GM18505 (cell line): ENCODE measurements at regions not wholly inside any gene's neighbourhood (a gene's known extent, or its start where the extent isn't known, plus 50 kb on each side); places are given as distances from the start of the nearest gene placed in this dataset.

Experiments used
- ATAC-seq: cut with Tn5 transposase; IDR thresholded peaks from one replicate; pipeline ENCODE4 v1.9.1; 2021; ENCODE audit not compliant: unreplicated experiment
- POLR2A ChIP-seq: IDR thresholded peaks from 4 replicates; pipeline ENCODE4 v1.6.1; 2011; ENCODE audit warnings: borderline replicate concordance; ENCODE audit not compliant: insufficient read depth, insufficient read length; ENCODE audit errors: extremely low read depth

DNA sequence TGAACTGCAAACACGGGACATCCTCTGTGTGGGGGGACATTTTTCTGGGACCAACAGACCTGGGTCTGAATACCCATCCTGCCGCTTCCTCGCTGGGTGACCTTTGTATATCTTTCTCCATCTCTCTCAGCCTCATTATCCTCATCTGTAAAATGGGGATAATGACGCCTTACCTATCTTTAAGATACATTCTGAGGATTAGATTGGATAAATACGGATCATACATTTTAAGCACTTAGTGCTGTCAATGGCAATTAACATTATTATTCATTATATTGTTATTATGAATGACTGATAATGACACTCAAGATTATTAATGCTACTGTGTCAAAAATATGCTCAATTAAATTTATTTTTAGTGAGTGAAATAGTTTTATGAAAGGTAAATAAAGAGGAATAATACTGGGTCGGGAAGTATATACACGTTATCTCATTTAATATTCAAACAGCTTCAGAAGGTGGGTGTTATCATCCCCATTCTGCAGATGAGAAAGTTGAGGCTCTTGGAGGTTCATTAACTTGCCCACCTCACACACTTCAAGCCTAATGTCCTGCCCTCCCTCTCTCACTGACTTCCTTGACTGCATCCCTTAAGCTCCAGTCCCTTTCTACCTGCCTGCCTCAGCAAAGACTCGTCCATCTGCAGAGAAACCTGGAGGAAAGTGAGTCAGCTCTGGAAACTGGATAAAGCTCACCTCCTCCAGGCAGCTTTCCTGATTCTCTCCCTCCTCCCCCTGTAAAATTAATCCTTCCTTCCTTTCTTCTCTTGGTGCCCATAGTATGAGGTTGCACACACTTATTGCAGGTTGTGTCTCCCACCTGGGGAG, 120.7 kb upstream of the JUN start:
- TF ChIP-seq POLR2A, result no peak
- ATAC-seq, result no peak

GRCh38 chr1:58905126-58905490, 121.3 kb upstream of the JUN start:
- no peak for ATAC-seq
- no peak for TF ChIP-seq POLR2A

DNA sequence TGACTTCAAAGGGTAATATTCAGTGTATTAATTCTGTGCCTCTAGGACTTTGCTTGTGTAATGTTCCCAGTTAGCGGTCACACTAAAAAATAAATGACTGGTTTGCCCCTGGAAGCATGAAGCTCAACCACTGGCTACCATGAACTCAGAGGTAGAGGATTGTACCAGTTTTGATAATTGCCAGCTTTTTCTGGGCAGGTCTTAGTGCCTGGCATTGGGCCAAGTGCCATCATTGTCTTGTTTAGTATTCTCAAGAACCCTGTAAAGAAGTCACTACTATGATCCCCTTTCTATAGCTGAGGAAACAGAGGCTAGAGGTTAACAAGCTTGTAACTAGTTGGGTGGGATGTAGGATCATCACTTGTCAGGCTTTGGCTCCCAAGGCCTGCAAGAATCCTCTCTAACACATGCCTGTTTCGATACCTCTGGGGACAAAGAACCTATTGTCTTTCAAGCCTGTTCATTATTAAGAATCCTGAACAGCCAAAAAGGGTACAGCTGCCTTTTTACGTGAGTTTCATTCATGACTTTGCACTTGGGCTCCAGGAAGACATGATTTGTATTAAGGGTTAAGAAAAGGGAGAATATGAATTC, 121.9 kb upstream of the JUN start:
- no peak for ATAC-seq
- no peak for TF ChIP-seq POLR2A

DNA sequence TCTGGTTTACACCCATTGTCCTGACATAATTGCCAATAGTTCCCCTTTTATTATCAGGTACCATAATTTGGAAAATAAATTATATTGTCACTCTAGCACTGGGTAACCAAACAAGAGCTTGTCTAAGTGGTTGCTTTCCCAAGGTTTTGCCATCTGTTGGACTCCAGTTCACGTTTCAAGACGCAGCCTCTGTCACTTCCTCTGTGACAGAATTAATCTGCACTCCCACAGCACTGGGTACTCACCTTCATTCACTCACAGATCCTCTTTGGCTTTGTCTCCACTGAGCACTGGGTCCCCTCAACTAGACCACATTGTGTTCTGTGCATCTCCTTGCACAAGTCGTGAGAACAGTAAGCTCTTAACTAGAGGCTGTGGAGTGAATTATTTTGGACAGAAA, 123.6 kb upstream of the JUN start:
- ATAC-seq, result no peak
- TF ChIP-seq POLR2A, result no peak

GRCh38 chr1:58908561-58909560, 125.0 kb upstream of the JUN start:
- TF ChIP-seq POLR2A, result no peak
- ATAC-seq, result no peak

DNA sequence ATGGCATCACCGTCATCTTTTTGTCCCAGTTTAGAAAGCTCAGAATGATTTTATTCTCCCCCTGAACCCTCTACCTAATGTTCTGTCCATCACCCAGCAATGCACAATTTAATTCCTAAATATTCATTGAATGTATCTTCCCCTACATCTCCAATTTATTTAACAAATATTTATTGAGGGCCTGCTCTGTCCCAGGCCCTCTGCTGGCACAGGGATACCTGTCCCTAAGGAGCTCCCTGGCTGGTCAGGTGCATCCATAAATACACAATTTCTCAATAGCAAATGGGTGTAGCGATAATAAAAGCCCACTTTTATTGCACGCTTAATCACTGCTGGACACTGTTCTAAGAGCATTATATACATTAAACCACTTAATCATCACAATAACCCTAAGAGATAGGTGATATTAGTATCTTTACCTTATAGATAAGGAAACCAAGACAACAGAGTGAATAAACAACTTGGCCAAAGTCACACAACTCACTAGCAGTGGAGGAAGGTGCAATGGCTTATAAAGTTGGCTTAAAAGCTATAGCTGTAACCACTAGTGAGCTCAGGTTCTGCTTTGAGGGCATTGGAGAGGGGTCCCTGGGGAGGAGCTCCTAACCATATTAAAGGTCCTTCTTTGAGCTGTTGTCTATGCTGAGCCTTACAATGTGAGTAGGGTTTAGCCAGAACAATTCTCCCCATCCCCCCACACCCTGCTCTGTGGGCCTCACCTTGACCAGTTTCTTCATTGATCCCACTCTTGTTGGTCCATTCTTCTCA, 126.3 kb upstream of the JUN start:
- ATAC-seq, result no peak
- TF ChIP-seq POLR2A, result no peak

- TF ChIP-seq POLR2A, result no peak
Measured at GRCh38 chr1:58911841-58912499, 128.1 kb upstream of the JUN start.

GRCh38 chr1:58914925-58915324, 131.1 kb upstream of the JUN start:
- no peak for ATAC-seq

More at GRCh38 chr1:58911841-58912499, 128.1 kb upstream of the JUN start:
- no peak for ATAC-seq

GRCh38 chr1:58917436-58917835, 133.6 kb upstream of the JUN start:
- TF ChIP-seq POLR2A, result no peak
- no peak for ATAC-seq

More at GRCh38 chr1:58914925-58915324, 131.1 kb upstream of the JUN start:
- no peak for TF ChIP-seq POLR2A

- TF ChIP-seq POLR2A, result no peak
- no peak for ATAC-seq
Measured at GRCh38 chr1:58919226-58919958, 135.5 kb upstream of the JUN start.

DNA sequence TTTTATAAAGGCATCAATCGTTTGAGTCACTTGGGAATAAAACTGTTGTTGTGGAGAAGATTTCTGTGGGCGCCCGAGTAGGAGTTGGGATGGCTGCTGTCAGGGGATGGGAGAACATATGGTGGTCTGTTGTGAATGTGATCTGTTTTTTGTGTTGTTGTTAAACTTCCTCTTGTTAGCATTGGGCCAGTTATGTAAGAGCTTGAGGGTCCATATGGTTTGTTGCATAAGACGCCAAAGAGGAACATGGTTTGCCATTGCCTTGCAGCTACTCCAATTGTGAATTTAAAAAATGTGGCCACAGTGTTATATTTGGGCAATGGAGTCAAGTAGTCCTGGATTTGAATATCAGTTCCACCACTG, 136.1 kb upstream of the JUN start:
- no peak for ATAC-seq
- no peak for TF ChIP-seq POLR2A

- no peak for ATAC-seq
- TF ChIP-seq POLR2A, result no peak
Measured at GRCh38 chr1:58921342-58921741, 137.5 kb upstream of the JUN start.
